ENCODE measurements at regions not wholly inside any gene's neighbourhood (a gene's known extent, or its start where the extent isn't known, plus 50 kb on each side); places are given as distances from the start of the nearest gene placed in this dataset.

DNA sequence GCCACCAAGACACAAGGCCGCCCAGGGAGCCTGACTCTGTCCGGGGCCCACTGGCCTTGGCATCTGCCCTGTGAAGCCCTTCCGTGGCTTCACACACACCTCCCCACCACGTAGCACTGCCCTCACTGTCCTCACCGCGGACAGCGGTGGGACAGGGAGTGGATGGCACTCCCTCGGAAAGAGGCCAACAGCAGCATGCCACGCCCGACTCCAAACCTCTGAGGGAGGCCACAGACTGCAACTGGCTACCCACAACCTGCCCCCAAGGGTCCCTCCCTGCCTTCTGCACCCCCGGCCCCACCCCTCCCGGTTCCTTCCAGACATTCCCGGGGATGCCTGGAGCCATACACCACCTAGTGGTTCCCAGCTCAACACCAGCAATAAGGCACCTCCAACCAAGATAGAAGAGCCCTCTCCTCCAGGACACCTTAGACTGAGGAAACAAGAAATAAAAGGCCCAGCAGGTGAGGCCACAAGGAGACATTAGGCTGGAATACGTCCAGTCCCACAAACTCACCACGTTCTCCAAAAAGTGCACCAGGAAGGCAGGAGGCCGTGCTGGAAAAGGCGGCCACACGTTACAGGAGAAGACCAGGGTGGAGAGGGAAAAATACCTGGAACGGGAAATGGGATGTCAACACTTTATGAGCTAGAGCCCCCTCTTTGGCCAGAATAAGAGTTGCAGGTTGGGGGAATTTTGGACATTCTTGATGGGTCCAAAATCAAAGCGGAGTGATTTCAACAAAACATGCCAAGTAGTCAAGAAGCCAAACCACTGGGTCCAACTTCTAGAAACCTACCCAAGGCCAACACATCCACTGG is 310.0 kb downstream of the SOX9 start:
- DNase-seq, result no peak

DNA sequence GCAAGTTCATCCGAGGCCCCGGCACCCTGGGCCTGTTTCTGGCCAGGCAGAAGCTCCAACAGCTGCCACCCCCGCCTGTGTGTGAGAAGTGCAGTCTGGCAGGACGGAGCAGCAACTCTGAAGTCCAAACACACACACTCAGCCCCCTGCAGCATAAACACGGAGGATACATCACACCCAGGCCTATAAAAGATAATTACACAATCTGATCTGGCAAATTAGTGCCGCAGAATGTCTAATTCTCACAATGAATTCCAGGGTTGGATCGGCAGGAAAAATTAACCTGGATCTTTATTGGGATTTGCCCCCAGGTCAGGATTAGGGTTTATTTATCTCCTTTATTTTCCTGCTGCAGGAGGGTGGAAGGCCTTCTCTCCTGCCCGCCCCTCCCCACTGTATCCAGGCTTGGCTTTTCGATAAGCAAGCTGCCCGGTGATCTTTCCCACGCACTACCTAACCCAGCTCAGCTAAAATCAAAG is 311.4 kb downstream of the SOX9 start:
- DNase-seq, result no peak

DNA sequence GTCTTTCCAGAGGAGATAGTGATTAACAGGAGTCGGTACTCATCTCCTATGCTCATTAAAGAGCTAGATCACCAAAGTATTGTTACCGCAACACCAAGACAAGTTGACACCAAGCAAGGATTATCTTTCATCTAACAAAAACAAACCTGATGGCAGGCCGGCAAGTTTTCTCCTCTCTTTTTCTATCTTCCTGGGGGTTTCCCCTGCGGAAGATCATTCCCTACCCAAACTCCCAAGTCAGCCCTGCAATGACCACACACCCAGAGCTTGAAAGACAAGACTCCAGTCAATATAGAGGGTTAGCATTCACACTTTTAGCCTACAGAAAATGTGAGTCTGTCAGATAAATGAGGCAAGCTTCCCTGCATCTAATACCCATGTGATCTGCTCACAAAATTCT is 312.1 kb downstream of the SOX9 start:
- no peak for DNase-seq

DNA sequence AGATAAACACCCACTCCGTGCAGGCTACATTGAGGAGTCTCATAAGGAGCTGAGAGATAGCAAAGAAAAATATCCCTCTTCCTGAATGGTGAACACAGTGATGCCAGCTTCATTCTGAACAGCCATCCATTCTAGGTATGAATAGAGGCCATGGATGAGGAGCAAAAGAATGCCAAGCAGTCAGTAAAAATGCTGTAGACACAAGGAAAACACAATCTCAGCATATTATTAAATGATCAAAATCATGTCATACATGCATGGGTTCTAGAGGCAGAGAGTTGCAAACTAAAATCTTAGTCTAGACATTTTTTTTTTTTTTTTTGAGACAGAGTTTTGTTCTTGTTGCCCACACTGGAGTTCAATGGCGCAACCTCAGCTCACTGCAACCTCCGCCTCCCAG is 313.0 kb downstream of the SOX9 start:
- no peak for DNase-seq

DNA sequence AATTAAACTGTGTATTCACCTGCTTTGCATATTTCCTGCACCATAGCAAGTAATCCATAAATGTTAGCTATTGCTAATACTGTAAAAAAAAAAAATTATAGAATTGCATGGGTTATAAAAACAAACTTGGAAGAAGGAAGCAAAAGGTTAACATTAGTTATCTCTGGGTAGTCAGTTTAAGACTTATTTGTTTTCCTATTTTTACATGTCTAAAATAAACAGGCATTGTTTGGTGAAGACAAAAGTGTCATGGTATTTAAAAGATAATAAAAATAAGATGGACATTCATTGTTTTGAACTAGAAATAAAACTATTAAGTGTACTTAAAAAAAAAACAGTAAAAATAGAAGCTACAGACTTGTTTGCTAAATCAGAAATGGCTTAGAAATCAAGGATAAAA is 313.8 kb downstream of the SOX9 start:
- no peak for DNase-seq

DNA sequence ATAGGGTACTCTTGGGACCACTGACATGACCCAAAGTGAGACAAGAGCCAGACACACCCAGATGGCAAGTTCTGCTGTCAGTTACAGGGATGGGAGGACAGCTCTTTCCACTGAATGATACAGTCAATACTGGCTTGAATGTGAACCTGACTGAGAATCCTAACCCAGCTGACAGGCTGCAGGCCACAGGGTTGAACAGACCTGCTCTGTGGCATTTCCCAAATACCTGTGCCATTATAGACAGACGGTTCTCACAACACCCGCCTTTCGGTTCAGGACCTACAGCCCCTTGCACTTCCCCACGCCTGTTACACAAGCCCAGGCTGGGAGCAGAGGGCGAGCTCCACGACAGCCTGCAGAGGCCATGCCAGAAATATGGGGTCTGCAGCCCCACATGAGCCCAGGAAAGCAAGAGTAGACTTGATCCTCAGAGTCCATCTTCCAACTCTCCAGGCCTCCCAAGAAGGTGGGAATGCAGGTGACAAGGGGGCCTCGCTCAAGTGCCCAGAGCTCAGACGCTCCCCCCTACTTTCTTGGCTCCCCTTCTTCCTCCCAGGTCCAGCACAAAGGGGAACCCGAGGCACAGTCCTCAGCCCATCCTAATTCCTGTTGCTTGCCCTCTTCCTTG is 314.3 kb downstream of the SOX9 start:
- DNase-seq, result no peak

DNA sequence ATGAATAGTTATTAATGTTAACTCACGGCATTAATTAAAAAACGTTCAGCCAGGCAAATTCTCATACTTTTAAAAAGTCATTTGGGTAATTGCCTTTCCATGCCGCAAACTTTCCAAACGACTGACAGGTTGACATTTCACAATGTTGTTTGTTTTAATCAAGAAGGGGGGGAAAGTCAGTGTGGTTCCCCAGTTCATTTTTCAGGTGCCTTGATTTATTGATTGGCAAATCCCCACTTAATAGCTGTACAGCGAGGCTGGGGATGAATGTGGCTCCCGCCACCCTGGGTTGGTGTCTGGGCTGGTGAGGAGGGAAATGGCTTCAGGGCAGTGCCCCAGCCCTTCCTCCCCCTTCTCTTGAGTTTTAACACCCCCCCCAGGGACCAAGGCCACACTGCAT is 318.0 kb downstream of the SOX9 start:
- no peak for DNase-seq

DNA sequence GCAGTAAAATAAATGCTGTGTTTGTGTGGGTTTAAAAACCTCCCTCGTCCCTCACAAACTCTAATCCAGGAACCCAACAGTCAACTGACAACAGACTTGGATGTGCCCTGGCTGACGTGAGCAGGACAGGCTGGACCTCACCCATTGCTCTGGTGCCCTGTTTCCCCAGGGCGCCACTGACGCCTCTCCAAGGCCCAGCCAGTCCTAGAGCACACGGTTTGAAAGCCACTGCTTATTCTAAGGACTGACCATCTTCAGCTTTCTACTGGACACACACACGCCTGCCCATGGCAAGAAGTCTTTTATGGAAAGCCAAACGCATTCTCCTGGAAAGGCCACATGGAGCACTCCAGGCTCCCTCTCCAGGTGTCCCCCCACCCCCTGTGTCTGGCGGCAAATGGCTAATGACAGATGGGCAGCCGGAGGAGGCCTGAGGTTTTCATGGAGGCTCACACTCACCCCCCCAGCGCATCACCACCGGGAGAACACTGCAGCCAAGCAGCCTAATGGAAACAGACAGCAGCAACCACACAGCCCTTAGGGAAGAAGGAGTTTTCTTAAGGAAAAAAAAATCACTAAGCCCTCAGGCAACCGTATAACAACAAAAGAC is 319.2 kb downstream of the SOX9 start:
- DNase-seq, result no peak

DNA sequence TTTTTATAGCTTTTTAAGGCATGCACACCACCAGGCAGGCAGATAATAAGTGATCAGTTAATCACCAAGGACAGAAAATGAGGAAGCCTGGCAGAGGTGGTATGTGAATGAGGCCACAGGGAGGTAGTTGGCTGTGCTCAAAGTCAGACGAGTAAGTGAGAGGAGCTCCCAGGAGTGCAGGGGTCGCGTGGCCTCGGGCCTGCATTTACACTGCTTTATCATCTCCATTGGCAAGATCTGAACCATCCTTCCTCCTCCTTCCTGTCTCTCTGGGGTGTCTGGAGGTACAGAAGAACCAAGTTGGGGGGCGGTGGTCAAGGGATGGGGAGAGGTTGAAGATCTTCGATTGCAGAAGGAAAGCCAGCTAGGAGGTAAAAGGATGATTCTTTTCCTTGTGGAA is 320.1 kb downstream of the SOX9 start:
- DNase-seq, result no peak

DNA sequence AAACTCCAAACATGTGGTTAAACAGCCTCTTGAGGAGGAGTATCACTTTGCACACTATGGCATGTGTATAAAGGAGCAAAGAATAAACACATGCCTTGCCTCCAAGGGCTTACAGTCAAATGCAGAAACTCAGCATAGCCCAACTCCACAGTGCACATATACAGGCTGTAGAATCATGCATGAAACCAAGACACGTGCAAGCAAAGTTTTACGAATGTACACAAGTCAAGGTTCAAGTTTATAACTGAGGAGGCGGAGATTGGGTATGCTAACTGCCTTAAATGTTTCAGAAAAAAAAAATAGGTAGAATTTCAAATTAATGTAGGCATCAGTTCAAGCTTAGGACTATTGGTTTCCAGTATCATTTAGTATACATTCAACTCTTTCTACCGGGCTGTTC is 321.1 kb downstream of the SOX9 start:
- no peak for DNase-seq

DNA sequence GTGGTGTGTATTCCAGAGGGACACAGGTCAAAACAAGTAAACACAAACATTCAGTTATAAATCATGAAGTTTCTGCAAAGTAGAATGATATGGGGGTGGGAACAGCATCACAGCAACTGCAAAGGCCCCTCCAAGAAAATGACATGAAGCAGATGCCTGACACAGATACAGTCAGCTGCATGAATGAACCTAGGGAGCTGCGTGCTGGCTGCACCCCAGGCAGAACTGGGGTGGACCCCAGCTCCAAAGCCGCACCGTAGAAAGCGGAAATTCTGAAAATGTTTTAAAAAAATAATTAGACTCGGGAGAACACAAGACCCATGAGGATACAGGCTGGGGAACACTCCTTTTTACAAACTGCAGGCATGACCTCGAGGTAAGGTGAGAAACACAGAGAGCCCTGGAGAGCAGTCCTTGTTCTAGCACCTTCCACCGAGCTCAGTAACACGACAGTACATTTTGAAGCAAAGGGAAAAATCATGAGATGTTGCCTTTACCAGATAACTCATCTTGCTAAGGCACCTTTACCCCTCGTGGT is 323.8 kb downstream of the SOX9 start:
- no peak for DNase-seq

DNA sequence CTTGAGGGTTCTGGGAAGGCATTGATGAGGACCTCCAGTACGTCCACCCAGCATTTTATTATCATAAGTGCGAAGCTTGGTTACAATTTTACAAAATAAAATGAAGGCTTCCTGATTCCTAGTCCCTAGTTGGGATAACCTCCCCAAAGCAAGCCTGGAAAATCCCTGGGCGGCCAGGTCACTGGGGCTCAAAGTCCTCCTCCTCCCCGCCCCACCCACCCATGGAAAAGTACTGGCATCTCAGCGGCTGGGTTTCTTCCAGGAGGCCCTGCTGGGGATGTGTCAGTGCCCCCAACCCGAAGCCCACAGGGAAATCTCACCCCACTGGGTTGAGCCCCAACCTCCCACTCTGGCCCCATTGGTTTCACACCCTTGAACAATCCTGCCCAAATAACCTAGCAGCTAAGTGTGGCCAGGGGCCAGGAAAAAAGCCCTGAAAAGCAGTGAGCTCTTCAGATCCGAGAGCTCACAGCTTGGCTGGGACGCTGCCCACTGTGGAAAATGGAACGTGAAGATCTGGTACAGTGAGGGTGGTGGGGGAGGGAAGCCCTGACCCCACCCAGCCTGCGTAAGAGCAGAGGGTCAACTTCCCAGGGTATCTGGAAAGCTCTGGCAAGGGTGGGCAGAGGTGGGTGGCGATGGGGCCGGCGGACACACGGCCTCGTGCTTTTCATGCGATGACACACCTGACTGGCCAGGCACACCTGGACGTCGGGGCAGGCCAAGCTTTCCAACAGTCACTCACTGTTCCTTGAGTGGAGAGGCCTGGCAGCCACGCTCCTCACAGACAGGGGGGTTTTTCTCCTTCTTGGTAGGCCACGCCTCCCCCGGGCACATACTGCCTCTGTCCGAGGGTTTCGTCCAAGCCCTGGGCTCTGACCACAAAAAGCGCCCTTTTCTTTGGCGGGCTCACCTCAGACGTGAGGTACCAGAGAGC is 324.5 kb downstream of the SOX9 start:
- DNase-seq, result no peak

DNA sequence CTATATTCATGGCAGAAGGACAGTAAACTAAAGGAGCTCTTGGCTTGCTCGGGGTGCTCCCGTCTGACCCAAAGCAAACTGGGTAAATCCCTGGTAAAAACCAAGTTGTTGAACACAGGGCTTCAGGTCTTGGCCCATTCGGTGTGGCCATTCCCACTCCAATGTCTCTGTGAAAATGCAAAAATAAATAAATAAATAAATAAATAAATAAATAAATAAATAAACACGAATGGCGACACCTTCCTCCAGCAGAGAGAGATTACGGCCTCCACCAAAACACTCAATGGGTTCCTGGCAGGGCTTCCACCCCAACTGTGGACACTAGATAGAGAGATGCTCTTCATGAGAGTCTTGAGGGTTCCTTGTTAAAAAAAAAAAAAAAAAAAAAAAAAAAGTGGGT is 325.3 kb downstream of the SOX9 start:
- DNase-seq, result no peak

DNA sequence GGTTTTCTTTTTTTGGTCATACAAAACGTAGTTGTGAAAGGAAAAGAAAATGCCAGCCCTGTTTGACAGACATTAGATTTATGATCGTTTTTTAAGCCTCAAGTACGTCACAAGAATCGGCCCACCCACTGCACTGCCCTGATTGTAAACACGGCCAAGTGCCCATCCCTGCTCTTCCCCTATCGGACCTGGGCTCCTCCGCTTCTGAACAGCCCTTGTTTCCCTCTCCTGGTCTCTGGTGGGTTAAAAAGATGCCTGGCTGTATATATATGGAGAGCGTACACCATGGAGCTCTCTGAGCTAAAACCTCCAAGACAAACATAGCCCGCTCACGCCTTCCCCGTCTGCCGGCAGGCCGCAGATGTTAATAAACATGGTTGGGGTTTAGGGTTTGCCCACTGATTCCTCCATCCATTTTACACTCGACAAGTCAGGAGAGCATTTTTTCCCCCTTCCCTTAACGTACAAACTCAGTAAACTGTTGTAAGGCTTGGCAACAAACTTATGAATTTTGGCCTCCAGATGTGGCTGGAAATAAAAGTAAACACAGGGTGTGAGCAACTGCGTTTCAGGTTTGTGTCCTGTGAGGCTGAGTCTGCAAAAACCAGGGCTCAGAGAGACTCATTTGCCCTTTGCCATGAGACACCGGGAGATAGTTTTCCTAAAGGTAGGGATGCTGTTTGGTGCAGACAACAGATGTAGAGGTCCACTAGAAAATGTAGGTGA is 325.9 kb downstream of the SOX9 start:
- DNase-seq, result no peak

DNA sequence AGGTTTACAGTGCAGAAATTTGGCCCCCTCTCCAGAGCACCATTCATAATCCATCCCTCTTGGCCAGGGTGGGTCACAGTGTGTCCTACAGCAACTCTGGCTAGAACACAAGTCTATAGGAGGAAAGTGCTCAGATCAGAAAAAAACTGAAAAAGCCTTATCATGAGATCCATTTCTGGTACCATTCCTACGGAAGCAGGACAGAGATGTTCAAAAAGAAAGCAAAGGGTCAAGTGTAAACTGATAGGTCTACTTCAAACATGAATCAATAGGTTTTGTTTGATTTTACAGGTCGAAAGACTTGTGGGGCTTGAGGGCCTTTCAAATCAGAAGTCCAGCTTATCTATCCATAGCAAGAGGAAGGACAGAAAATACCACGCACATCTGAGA is 326.4 kb downstream of the SOX9 start:
- no peak for DNase-seq

DNA sequence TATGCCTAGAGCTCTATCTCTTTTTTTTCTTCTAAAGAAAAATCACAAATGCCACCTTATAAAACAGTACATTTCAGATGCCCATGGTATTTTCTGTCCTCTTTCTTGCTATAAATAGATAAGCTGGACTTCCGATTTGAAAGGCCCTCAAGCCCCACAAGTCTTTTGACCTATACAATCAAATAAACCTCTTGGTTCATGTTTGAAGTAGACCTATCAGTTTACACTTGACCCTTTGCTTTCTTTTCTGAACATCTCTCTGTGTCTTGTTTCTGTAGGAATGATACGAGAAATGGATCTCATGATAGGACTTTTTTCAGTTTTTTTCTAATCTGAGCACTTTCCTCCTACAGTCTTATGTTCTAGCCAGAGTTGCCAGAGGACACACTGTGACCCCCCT is 327.2 kb downstream of the SOX9 start:
- no peak for DNase-seq

DNA sequence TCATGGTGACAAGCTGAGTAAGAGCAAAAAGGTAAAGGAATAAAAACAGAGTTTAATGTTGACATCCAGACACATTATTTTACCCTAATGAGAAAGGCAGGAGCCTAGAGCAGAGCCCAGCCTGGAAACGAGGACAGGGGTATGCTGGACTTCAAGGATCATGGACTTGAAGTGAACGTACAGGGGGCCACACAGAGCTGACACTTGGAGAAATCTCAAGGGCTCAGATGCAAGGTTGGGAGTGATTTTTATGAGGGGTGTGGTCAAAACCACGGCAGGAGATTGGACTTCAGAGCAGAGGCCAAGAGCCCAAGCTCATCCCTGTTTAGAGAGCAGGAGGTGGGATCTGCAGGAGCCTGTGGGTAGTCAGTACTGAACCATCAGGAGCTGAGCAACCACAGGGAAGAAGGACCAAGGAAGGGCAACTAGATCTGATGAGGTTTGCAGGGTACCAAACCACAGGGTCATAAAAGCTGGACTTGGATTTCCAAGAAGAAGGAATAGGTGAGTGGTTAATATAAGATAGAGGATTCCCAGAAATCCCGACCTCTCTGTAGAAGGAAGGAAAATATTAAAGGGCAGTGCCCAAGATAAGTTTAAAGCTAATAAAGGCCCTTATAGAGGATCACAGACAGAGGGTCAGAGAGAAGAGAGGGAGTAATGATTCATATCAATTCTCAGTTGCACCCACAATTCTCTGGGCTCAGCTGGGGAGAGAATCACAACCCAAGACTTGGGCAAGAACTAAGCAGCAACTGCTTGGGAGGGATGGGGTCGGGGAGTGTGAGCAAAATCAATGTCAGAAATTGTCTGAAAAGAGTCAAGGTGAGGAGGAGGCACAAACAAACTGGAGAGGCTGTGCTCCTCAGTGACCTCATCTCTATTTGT is 331.7 kb downstream of the SOX9 start:
- DNase-seq, result no peak

DNA sequence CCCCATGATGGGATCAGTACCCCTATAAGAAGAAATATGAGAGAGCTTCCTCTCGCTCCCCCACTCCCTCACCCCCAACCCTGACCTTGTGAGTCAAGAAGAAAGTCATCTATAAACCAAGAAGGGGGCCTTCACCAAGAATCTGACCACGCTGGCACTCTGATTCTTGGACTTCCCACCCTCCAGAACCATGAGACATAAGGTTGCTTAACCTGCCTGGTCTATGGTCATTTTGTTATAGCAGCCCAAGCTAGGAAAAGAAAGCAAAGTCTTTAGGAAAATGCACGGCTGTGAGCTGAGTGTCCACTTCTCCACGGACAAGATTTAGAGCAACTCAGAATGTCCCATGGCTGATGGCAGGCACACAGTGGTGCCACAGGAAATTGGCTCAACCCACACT is 333.5 kb downstream of the SOX9 start:
- no peak for DNase-seq

DNA sequence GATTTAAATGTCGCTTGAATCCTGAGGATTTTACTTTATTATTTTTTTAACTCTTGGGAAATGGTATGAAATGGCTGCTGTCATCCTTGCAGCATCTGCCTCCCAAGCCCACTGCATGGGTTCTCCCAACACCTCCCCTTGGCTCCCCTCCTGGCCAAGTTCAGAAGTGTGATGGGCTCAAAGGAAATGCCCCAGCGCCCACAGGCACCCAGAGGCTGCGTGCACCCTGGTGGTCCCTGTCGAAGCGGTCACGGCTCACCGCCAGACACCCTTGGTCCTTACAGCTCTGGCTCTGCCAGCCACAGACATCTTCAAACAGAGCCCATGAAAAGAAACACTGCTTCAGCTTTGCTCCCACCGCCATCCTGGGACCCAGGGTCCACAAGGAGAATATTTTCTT is 334.7 kb downstream of the SOX9 start:
- DNase-seq, result no peak

DNA sequence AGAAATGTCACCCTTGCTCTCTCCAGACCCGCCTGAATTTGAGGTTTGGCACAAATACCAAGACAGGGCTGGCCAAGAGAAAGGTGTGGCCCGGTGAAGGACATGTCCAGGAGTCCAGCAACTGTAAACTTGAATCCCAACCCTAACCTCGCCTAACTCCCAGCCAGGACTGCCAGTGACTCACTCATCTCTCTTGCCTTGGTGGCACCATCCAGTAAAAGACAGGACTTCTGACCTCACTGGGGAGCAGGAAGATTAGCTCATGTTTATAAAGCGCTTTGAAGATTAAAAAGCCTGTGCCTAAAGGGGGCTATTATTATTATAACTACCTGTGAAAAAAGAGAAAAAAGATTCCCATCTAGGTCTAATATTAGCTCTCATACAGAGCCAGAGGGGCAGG is 335.3 kb downstream of the SOX9 start:
- DNase-seq, result no peak

DNA sequence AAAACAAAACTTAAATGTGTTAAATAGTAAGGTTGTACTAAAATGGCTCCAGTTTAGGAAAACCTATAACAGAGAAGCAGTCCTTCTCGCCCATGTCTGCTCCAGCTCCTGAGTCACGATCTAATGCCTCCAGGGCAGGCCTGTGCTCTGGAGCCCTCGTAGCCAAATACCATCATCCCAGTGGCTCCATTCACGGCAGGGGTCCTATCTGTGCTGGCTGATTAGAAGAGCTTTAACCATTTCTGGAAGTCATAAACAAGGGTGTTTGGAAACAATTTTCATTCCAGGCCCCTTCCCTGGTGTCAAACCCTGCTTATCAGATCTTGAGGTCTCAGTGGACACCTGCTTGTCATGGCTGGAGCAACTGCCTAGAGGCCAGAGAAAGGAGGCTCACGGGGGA is 336.9 kb downstream of the SOX9 start:
- no peak for DNase-seq
